ENCODE measurements at regions not wholly inside any gene's neighbourhood (a gene's known extent, or its start where the extent isn't known, plus 50 kb on each side); places are given as distances from the start of the nearest gene placed in this dataset.

GRCh38 chr12:29962276-29963035 lies 178.7 kb upstream of the TMTC1 start:
- Histone ChIP-seq H3K4me3 (ENCODE audit: insufficient read depth, low read depth, low read length) (no peak overlapping the region), H3K4me1 (ENCODE audit: insufficient read depth, low read length) (no peaks in the 10 kb centered on the region), H3K9ac (ENCODE audit: low read length) (no peak overlapping the region), H3K36me3 (ENCODE audit: insufficient read depth, low read length) (no peaks in the 10 kb centered on the region), H4K20me1 (ENCODE audit: insufficient read depth, low read length) (no peaks in the 10 kb centered on the region), H3K79me2 (ENCODE audit: insufficient read depth, low read length) (no peaks in the 10 kb centered on the region), H3K4me2 (ENCODE audit: low read length) (no peak overlapping the region), H3K27ac (ENCODE audit: low read depth, low read length) (no peak overlapping the region), H3K9me3 (ENCODE audit: insufficient read depth, low read depth, low read length) (no peaks in the 10 kb centered on the region), H2AFZ (ENCODE audit: low read depth, low read length) (no peak overlapping the region), H3K27me3 (ENCODE audit: insufficient read depth, low read length) (no peaks in the 10 kb centered on the region)
- Mint-ChIP-seq H3K4me3 (ENCODE audit: unreplicated experiment) (no peak overlapping the region), H3K9me3 (ENCODE audit: unreplicated experiment) (no peaks in the 10 kb centered on the region), H3K27ac (ENCODE audit: unreplicated experiment) (no peak overlapping the region), H3K4me1 (ENCODE audit: low read depth, unreplicated experiment) (peaks cover 2% of the 10 kb centered on the region), H3K27me3 (ENCODE audit: low read depth, unreplicated experiment) (no peaks in the 10 kb centered on the region), H3K36me3 (ENCODE audit: low read depth, unreplicated experiment) (no peaks in the 10 kb centered on the region)
- TF ChIP-seq EZH2 (IDR thresholded peaks at IDR 0.05; ENCODE audit: insufficient read depth, low read length): no peak
- TF ChIP-seq, protein P1, sequence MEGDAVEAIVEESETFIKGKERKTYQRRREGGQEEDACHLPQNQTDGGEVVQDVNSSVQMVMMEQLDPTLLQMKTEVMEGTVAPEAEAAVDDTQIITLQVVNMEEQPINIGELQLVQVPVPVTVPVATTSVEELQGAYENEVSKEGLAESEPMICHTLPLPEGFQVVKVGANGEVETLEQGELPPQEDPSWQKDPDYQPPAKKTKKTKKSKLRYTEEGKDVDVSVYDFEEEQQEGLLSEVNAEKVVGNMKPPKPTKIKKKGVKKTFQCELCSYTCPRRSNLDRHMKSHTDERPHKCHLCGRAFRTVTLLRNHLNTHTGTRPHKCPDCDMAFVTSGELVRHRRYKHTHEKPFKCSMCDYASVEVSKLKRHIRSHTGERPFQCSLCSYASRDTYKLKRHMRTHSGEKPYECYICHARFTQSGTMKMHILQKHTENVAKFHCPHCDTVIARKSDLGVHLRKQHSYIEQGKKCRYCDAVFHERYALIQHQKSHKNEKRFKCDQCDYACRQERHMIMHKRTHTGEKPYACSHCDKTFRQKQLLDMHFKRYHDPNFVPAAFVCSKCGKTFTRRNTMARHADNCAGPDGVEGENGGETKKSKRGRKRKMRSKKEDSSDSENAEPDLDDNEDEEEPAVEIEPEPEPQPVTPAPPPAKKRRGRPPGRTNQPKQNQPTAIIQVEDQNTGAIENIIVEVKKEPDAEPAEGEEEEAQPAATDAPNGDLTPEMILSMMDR (IDR thresholded peaks at IDR 0.05; ENCODE audit: insufficient read depth, low read depth, low read length): no peak
- DNase-seq (ENCODE audit: low read depth) (no peak), FAIRE-seq (no peak)

GRCh38 chr12:29961231-29961630 lies 177.5 kb upstream of the TMTC1 start:
- Mint-ChIP-seq H3K36me3 (ENCODE audit: low read depth, unreplicated experiment) (no peaks in the 10 kb centered on the region), H3K4me3 (ENCODE audit: unreplicated experiment) (no peak overlapping the region), H3K27ac (ENCODE audit: unreplicated experiment) (no peak overlapping the region), H3K9me3 (ENCODE audit: unreplicated experiment) (no peaks in the 10 kb centered on the region), H3K27me3 (ENCODE audit: low read depth, unreplicated experiment) (no peaks in the 10 kb centered on the region), H3K4me1 (ENCODE audit: low read depth, unreplicated experiment) (peaks cover 2% of the 10 kb centered on the region)
- no peaks in the 10 kb centered on the region for H3K4me1 ChIP-seq (ENCODE audit: insufficient read depth, low read length)
- H2AFZ ChIP-seq (ENCODE audit: low read depth, low read length): no peak overlapping the region
- no peak overlapping the region for H3K4me2 ChIP-seq (ENCODE audit: low read length)
- no peak overlapping the region for H3K9ac ChIP-seq (ENCODE audit: low read length)
- DNase-seq (ENCODE audit: low read depth): peak; percentile 40
- no peak for TF ChIP-seq EZH2 (IDR thresholded peaks at IDR 0.05; ENCODE audit: insufficient read depth, low read length)
- TF ChIP-seq, protein P1 (IDR thresholded peaks at IDR 0.05; ENCODE audit: insufficient read depth, low read depth, low read length): no peak
- H3K9me3 ChIP-seq (ENCODE audit: insufficient read depth, low read depth, low read length): no peaks in the 10 kb centered on the region
- no peaks in the 10 kb centered on the region for H4K20me1 ChIP-seq (ENCODE audit: insufficient read depth, low read length)
- no peaks in the 10 kb centered on the region for H3K27me3 ChIP-seq (ENCODE audit: insufficient read depth, low read length)
- H3K4me3 ChIP-seq (ENCODE audit: insufficient read depth, low read depth, low read length): no peak overlapping the region
- FAIRE-seq: no peak
- no peaks in the 10 kb centered on the region for H3K79me2 ChIP-seq (ENCODE audit: insufficient read depth, low read length)
- no peaks in the 10 kb centered on the region for H3K36me3 ChIP-seq (ENCODE audit: insufficient read depth, low read length)
- no peak overlapping the region for H3K27ac ChIP-seq (ENCODE audit: low read depth, low read length)

GRCh38 chr12:29960122-29960521 lies 176.4 kb upstream of the TMTC1 start:
- Histone ChIP-seq H2AFZ (ENCODE audit: low read depth, low read length) (no peak overlapping the region), H3K9ac (ENCODE audit: low read length) (no peak overlapping the region), H3K79me2 (ENCODE audit: insufficient read depth, low read length) (no peaks in the 10 kb centered on the region), H3K27me3 (ENCODE audit: insufficient read depth, low read length) (no peaks in the 10 kb centered on the region), H3K36me3 (ENCODE audit: insufficient read depth, low read length) (no peaks in the 10 kb centered on the region), H3K27ac (ENCODE audit: low read depth, low read length) (no peak overlapping the region), H3K4me3 (ENCODE audit: insufficient read depth, low read depth, low read length) (no peak overlapping the region), H3K4me2 (ENCODE audit: low read length) (no peak overlapping the region), H4K20me1 (ENCODE audit: insufficient read depth, low read length) (no peaks in the 10 kb centered on the region), H3K9me3 (ENCODE audit: insufficient read depth, low read depth, low read length) (no peaks in the 10 kb centered on the region), H3K4me1 (ENCODE audit: insufficient read depth, low read length) (no peaks in the 10 kb centered on the region)
- Mint-ChIP-seq H3K4me1 (ENCODE audit: low read depth, unreplicated experiment) (peaks cover 2% of the 10 kb centered on the region), H3K9me3 (ENCODE audit: unreplicated experiment) (no peaks in the 10 kb centered on the region), H3K36me3 (ENCODE audit: low read depth, unreplicated experiment) (no peaks in the 10 kb centered on the region), H3K4me3 (ENCODE audit: unreplicated experiment) (no peak overlapping the region), H3K27ac (ENCODE audit: unreplicated experiment) (no peak overlapping the region), H3K27me3 (ENCODE audit: low read depth, unreplicated experiment) (no peaks in the 10 kb centered on the region)
- no peak for DNase-seq (ENCODE audit: low read depth)
- no peak for FAIRE-seq
- TF ChIP-seq, protein P1 (IDR thresholded peaks at IDR 0.05; ENCODE audit: insufficient read depth, low read depth, low read length): no peak
- no peak for TF ChIP-seq EZH2 (IDR thresholded peaks at IDR 0.05; ENCODE audit: insufficient read depth, low read length)
